ENCODE measurements at regions not wholly inside any gene's neighbourhood (a gene's known extent, or its start where the extent isn't known, plus 50 kb on each side); places are given as distances from the start of the nearest gene placed in this dataset.
A peak's percentile ranks its signal among the peaks of the same experiment; 100 is the strongest.
"Not testable (repeated sequence)": the region's sequence is repeated elsewhere in the genome, so short reads cannot be mapped to it uniquely, and the experiment has no call there.

GRCh38 chr18:14978962-14979535 lies 231.1 kb downstream of the ANKRD30B start:
- intact Hi-C loops (cut with micrococcal nuclease): no loop called here
- DNase-seq: no peak

GRCh38 chr18:14979875-14980274 lies 231.9 kb downstream of the ANKRD30B start:
- Histone ChIP-seq H3K9me3 (replicated peaks) (no peaks in the 10 kb centered on the region), H3K27me3 (ENCODE audit: low read depth) (peaks cover 49% of the 10 kb centered on the region), H3K27ac (replicated peaks) (no peak overlapping the region), H3K36me3 (no peaks in the 10 kb centered on the region), H3K4me3 (no peak overlapping the region), H3K4me1 (no peaks in the 10 kb centered on the region)
- DNase-seq: no peak
- TF ChIP-seq CTCF (IDR thresholded peaks at IDR 0.05; ENCODE audit: borderline replicate concordance): no peak
- intact Hi-C loops (cut with micrococcal nuclease): no loop called here

More at GRCh38 chr18:14978962-14979535, 231.1 kb downstream of the ANKRD30B start:
- H3K4me3 ChIP-seq: no peak overlapping the region
- peaks cover 54% of the 10 kb centered on the region for H3K27me3 ChIP-seq (ENCODE audit: low read depth)
- H3K27ac ChIP-seq (replicated peaks): no peak overlapping the region
- TF ChIP-seq CTCF (IDR thresholded peaks at IDR 0.05; ENCODE audit: borderline replicate concordance): peak; percentile 57
- H3K9me3 ChIP-seq (replicated peaks): no peaks in the 10 kb centered on the region
- no peaks in the 10 kb centered on the region for H3K4me1 ChIP-seq
- no peaks in the 10 kb centered on the region for H3K36me3 ChIP-seq

GRCh38 chr18:14984531-14984930 lies 236.6 kb downstream of the ANKRD30B start:
- H3K4me3 ChIP-seq; H3K27me3 ChIP-seq (ENCODE audit: low read depth); H3K27ac ChIP-seq (replicated peaks); H3K36me3 ChIP-seq; H3K4me1 ChIP-seq; intact Hi-C loops (cut with micrococcal nuclease); H3K9me3 ChIP-seq (replicated peaks); DNase-seq: not testable (repeated sequence)

GRCh38 chr18:14985291-14986013 lies 237.5 kb downstream of the ANKRD30B start:
- intact Hi-C loops (cut with micrococcal nuclease); H3K9me3 ChIP-seq (replicated peaks); H3K36me3 ChIP-seq; H3K4me1 ChIP-seq; H3K27ac ChIP-seq (replicated peaks); DNase-seq; H3K27me3 ChIP-seq (ENCODE audit: low read depth); H3K4me3 ChIP-seq: not testable (repeated sequence)

GRCh38 chr18:14987377-14987776 lies 239.4 kb downstream of the ANKRD30B start:
- H3K9me3 ChIP-seq (replicated peaks); intact Hi-C loops (cut with micrococcal nuclease); H3K4me3 ChIP-seq; H3K4me1 ChIP-seq; H3K27me3 ChIP-seq (ENCODE audit: low read depth); H3K27ac ChIP-seq (replicated peaks); DNase-seq; H3K36me3 ChIP-seq: not testable (repeated sequence)

- H3K27me3 ChIP-seq (ENCODE audit: low read depth); H3K4me1 ChIP-seq; H3K9me3 ChIP-seq (replicated peaks); DNase-seq; H3K4me3 ChIP-seq; intact Hi-C loops (cut with micrococcal nuclease); H3K36me3 ChIP-seq; H3K27ac ChIP-seq (replicated peaks): not testable (repeated sequence)
Measured at GRCh38 chr18:14987960-14988710, 240.2 kb downstream of the ANKRD30B start.

- H3K27ac ChIP-seq (replicated peaks); H3K9me3 ChIP-seq (replicated peaks); H3K27me3 ChIP-seq (ENCODE audit: low read depth); DNase-seq; intact Hi-C loops (cut with micrococcal nuclease); H3K4me3 ChIP-seq; H3K36me3 ChIP-seq; H3K4me1 ChIP-seq: not testable (repeated sequence)
Measured at GRCh38 chr18:14989569-14989968, 241.6 kb downstream of the ANKRD30B start.

GRCh38 chr18:14991934-14992445 lies 244.0 kb downstream of the ANKRD30B start:
- H3K27ac ChIP-seq (replicated peaks); DNase-seq; H3K4me1 ChIP-seq; intact Hi-C loops (cut with micrococcal nuclease); H3K27me3 ChIP-seq (ENCODE audit: low read depth); H3K9me3 ChIP-seq (replicated peaks); H3K36me3 ChIP-seq; H3K4me3 ChIP-seq: not testable (repeated sequence)

- H3K36me3 ChIP-seq; H3K27ac ChIP-seq (replicated peaks); H3K9me3 ChIP-seq (replicated peaks); H3K4me3 ChIP-seq; H3K4me1 ChIP-seq; intact Hi-C loops (cut with micrococcal nuclease); H3K27me3 ChIP-seq (ENCODE audit: low read depth); DNase-seq: not testable (repeated sequence)
Measured at GRCh38 chr18:14992758-14993157, 244.8 kb downstream of the ANKRD30B start.

GRCh38 chr18:14995023-14995422 lies 247.1 kb downstream of the ANKRD30B start:
- H3K27me3 ChIP-seq (ENCODE audit: low read depth): peaks cover 10% of the 10 kb centered on the region
- DNase-seq; H3K4me1 ChIP-seq; H3K36me3 ChIP-seq; H3K27ac ChIP-seq (replicated peaks); intact Hi-C loops (cut with micrococcal nuclease); H3K4me3 ChIP-seq: not testable (repeated sequence)
- peaks cover 17% of the 10 kb centered on the region for H3K9me3 ChIP-seq (replicated peaks)
